DOHH2 (cell line): ENCODE measurements at regions not wholly inside any gene's neighbourhood (a gene's known extent, or its start where the extent isn't known, plus 50 kb on each side); places are given as distances from the start of the nearest gene placed in this dataset.

ENCODE experiments used
- EZH2phosphoT487 ChIP-seq: fragments of 200-600 bp; sonication (generic); IDR thresholded peaks from 2 replicates; pipeline ENCODE4 v1.6.1; 2017; ENCODE audit warnings: borderline replicate concordance, mild to moderate bottlenecking, antibody characterized with exemption, low read length, moderate library complexity, mixed read lengths
- TF ChIP-seq, protein P1 (sequence below): fragments of 200-600 bp; sonication (generic); IDR thresholded peaks from one replicate; pipeline ENCODE4 v1.5.1; 2014; ENCODE audit warnings: antibody characterized with exemption, mild to moderate bottlenecking, low read depth, low read length; ENCODE audit not compliant: poor library complexity, severe bottlenecking

DNA sequence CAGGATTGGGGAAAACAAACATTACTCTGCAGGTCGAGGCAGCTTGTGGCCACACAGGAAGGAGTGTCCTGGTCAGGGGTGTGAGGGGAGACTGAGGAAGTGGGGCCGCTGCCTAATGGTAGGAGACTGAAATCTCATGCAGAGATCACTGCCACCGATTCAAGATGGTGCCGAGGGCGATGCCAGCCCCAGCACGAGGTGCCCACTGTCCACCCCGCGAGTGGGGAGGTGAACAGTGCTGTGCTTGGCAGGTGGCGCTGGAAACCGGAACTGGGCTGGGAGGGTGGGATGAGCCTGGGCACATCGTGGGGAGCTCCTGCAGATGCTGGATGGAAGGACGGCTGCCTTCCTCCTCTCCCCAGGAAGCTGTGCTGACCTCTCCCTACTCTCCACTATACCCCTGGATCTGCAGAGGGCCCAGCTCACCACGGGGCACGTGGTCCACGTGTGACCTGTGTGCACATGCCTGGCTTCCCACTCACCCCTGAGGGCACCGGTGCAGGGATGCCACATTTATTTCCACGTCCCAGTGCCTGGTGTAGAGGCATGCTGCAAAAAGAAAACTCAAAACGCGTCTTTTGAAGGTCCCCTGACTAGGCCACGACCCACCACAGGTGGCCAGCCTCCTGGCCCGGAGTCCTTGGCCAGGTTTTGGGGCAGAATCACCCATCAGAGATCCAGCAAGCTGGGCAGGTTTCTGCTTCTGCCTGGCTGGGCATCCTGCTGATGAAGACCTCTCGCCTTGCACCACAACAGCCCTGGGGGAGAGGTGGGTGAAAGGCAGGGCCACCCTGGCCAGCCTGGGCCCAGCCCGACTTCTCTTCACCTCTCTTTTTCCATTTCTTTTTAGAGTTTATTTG, 71.7 kb upstream of the FCN1 start:
- TF ChIP-seq, protein P1, sequence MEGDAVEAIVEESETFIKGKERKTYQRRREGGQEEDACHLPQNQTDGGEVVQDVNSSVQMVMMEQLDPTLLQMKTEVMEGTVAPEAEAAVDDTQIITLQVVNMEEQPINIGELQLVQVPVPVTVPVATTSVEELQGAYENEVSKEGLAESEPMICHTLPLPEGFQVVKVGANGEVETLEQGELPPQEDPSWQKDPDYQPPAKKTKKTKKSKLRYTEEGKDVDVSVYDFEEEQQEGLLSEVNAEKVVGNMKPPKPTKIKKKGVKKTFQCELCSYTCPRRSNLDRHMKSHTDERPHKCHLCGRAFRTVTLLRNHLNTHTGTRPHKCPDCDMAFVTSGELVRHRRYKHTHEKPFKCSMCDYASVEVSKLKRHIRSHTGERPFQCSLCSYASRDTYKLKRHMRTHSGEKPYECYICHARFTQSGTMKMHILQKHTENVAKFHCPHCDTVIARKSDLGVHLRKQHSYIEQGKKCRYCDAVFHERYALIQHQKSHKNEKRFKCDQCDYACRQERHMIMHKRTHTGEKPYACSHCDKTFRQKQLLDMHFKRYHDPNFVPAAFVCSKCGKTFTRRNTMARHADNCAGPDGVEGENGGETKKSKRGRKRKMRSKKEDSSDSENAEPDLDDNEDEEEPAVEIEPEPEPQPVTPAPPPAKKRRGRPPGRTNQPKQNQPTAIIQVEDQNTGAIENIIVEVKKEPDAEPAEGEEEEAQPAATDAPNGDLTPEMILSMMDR, result no peak
- no peak for TF ChIP-seq EZH2phosphoT487
